Endothelial cell (in vitro differentiated cells): ENCODE measurements at regions not wholly inside any gene's neighbourhood (a gene's known extent, or its start where the extent isn't known, plus 50 kb on each side); places are given as distances from the start of the nearest gene placed in this dataset.
"Not testable (repeated sequence)": the region's sequence is repeated elsewhere in the genome, so short reads cannot be mapped to it uniquely, and the experiment has no call there.

ENCODE experiments used
- DNase-seq: peaks from one replicate; pipeline ENCODE4 v3.0.0; 2021; ENCODE audit warnings: low spot score
- H3K27ac Mint-ChIP-seq: one replicate; pipeline ENCODE4 v1.8.0; 2021; ENCODE audit warnings: mixed read lengths, inconsistent platforms; ENCODE audit not compliant: unreplicated experiment
- H3K27me3 Mint-ChIP-seq: one replicate; pipeline ENCODE4 v1.8.0; 2021; ENCODE audit warnings: mild to moderate bottlenecking, moderate library complexity, mixed read lengths, inconsistent platforms; ENCODE audit not compliant: unreplicated experiment
- H3K36me3 Mint-ChIP-seq: one replicate; pipeline ENCODE4 v1.8.0; 2021; ENCODE audit warnings: mild to moderate bottlenecking, low read depth, mixed read lengths, inconsistent platforms; ENCODE audit not compliant: unreplicated experiment
- H3K4me1 Mint-ChIP-seq: one replicate; pipeline ENCODE4 v1.8.0; 2021; ENCODE audit warnings: mild to moderate bottlenecking, mixed read lengths, inconsistent platforms; ENCODE audit not compliant: unreplicated experiment
- H3K4me3 Mint-ChIP-seq: one replicate; pipeline ENCODE4 v1.8.0; 2021; ENCODE audit warnings: mild to moderate bottlenecking, mixed read lengths, inconsistent platforms; ENCODE audit not compliant: unreplicated experiment
- H3K9me3 Mint-ChIP-seq: one replicate; pipeline ENCODE4 v1.8.0; 2021; ENCODE audit warnings: mixed read lengths, inconsistent platforms; ENCODE audit not compliant: unreplicated experiment
- TF ChIP-seq, protein P1 (sequence below): fragments of 200-600 bp; sonication (generic); IDR thresholded peaks from one replicate; pipeline ENCODE4 v1.5.0; 2021; ENCODE audit warnings: antibody characterized with exemption; ENCODE audit not compliant: unreplicated experiment

DNA sequence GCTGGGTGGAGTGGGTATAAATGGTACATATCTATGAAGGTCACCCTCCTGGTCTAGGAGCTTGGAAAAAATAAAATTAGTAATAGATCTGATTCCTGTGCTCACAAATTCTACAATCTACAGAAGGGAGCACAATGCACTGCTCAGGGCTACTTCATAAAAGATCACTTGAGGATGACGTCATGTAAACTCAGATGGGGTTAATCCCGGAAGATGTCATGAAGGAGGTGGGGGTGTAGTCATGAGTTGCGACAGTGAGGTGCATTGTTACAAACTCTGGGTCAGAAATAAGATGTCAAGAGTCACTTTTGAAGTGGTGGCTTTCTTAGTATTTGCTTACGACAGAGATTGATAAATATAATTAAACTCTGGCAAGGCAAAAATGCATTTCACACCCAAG, 68.2 kb downstream of the LHX9 start:
- no peaks in the 10 kb centered on the region for H3K27me3 Mint-ChIP-seq
- H3K9me3 Mint-ChIP-seq = no peaks in the 10 kb centered on the region

DNA sequence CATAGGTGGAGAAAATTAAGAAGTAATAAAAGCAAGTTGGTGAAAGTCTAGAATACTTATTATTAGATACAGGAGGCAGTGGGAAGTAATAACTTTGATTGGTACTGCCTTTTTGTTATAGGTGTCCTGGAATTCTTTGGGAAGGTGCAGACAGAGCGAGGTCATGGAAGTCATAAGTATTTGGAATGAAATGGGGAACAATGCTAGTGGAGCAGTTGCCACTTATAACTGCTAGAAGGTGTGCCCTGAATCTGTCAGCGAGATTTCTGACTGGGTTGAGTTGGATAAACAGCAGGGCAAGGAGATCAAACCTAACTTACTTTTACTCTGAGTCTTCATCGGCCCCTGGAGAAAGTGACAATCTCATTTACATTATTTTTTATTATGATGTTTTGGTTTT, 69.6 kb downstream of the LHX9 start:
- Mint-ChIP-seq H3K27me3 (no peaks in the 10 kb centered on the region), H3K36me3 (no peaks in the 10 kb centered on the region), H3K4me1 (no peaks in the 10 kb centered on the region), H3K9me3 (no peaks in the 10 kb centered on the region), H3K27ac (no peak overlapping the region), H3K4me3 (no peak overlapping the region)
- TF ChIP-seq, protein P1, sequence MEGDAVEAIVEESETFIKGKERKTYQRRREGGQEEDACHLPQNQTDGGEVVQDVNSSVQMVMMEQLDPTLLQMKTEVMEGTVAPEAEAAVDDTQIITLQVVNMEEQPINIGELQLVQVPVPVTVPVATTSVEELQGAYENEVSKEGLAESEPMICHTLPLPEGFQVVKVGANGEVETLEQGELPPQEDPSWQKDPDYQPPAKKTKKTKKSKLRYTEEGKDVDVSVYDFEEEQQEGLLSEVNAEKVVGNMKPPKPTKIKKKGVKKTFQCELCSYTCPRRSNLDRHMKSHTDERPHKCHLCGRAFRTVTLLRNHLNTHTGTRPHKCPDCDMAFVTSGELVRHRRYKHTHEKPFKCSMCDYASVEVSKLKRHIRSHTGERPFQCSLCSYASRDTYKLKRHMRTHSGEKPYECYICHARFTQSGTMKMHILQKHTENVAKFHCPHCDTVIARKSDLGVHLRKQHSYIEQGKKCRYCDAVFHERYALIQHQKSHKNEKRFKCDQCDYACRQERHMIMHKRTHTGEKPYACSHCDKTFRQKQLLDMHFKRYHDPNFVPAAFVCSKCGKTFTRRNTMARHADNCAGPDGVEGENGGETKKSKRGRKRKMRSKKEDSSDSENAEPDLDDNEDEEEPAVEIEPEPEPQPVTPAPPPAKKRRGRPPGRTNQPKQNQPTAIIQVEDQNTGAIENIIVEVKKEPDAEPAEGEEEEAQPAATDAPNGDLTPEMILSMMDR = no peak
- DNase-seq = no peak

More for the DNA sequence above, 68.2 kb downstream of the LHX9 start:
- Mint-ChIP-seq H3K4me1 (no peaks in the 10 kb centered on the region), H3K4me3 (no peak overlapping the region), H3K27ac (no peak overlapping the region), H3K36me3 (no peaks in the 10 kb centered on the region)
- TF ChIP-seq, protein P1 = no peak
- no peak for DNase-seq

DNA sequence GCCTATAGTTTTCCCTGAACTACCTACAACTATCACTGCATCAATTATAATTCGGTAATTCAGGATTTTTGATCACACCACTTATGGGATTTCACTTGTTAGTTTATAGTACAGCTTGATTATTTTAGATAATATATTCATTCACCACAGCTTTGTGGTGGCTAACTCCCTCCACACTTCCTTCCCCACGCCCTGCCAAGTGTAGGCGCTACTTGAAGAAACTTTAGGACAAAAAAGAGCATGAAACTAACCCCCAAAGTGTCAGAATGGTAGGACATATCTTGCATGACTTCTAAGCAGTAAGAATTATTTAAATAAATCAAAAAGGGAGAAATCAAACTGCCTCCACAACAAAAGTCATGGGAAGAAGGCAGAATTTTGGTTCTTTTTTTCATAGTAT, 70.1 kb downstream of the LHX9 start:
- no peaks in the 10 kb centered on the region for H3K27me3 Mint-ChIP-seq
- TF ChIP-seq, protein P1 = no peak
- no peaks in the 10 kb centered on the region for H3K36me3 Mint-ChIP-seq
- DNase-seq = no peak
- no peaks in the 10 kb centered on the region for H3K9me3 Mint-ChIP-seq
- H3K27ac Mint-ChIP-seq = no peak overlapping the region
- H3K4me1 Mint-ChIP-seq = no peaks in the 10 kb centered on the region
- H3K4me3 Mint-ChIP-seq = no peak overlapping the region

DNA sequence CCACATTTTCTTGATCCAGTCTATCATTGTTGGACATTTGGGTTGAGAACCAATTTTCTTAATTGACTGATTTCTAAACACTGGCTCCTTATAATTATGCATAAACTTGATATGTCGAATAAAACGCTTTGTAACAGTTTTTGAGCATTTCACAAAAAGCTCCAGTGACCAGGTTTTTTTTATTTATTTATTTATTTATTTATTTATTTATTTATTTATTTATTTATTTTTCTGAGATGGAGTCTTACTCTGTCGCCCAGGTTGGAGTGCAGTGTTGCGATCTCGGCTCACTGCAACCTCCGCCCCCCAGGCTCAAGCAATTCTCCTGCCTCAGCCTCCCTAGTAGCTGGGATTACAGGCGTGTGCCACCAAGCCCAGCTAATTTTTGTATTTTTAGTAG, 71.4 kb downstream of the LHX9 start:
- DNase-seq, H3K9me3 Mint-ChIP-seq, H3K4me3 Mint-ChIP-seq, H3K27ac Mint-ChIP-seq, H3K27me3 Mint-ChIP-seq, H3K4me1 Mint-ChIP-seq, H3K36me3 Mint-ChIP-seq: not testable (repeated sequence)

DNA sequence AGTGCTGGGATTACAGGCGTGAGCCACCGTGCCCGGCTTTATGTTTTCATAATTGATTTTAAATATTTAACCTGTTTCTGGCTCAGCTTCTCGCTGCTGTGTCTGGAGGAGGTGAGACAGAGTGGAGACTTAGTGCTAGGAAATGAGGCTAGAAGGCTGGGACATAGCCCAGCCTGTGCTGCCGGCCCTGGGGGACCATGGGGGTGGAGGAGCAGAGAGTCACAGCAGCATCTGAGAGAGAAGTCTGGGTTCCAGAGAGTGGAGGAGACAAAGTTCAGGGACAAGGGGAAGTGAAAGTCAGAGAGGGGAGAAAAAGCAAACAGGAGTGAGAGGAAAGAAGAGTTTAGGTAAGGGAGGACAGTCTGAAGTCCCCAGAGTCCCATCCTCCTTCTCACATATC, 71.9 kb downstream of the LHX9 start:
- H3K4me1 Mint-ChIP-seq = no peaks in the 10 kb centered on the region
- DNase-seq = no peak
- TF ChIP-seq, protein P1 = no peak
- no peaks in the 10 kb centered on the region for H3K36me3 Mint-ChIP-seq
- no peaks in the 10 kb centered on the region for H3K27me3 Mint-ChIP-seq
- H3K27ac Mint-ChIP-seq = no peak overlapping the region
- H3K4me3 Mint-ChIP-seq = no peak overlapping the region
- H3K9me3 Mint-ChIP-seq = no peaks in the 10 kb centered on the region

DNA sequence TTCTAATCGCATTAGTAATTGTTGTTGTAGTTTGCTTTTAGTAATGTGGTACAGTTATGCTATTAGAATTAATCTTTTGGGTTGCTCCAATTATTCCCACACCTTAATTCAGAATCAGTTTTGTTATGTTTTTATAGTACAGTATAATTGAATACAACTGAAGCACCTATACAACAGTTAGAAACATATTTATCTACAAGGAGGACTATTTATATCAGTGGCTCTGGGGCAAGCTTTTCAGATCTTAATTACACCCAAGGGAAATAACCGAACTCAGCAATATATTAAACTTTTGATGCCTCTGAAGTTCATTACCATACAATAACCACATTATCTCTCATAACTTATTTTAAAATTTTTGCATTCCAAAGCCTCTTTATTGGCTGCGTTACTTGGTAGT, 74.4 kb downstream of the LHX9 start:
- TF ChIP-seq, protein P1 = no peak
- no peak for DNase-seq
- no peaks in the 10 kb centered on the region for H3K9me3 Mint-ChIP-seq
- H3K4me3 Mint-ChIP-seq = no peak overlapping the region
- no peaks in the 10 kb centered on the region for H3K36me3 Mint-ChIP-seq
- no peaks in the 10 kb centered on the region for H3K27me3 Mint-ChIP-seq
- H3K4me1 Mint-ChIP-seq = no peaks in the 10 kb centered on the region
- H3K27ac Mint-ChIP-seq = no peak overlapping the region
